ENCODE measurements at regions not wholly inside any gene's neighbourhood (a gene's known extent, or its start where the extent isn't known, plus 50 kb on each side); places are given as distances from the start of the nearest gene placed in this dataset.

GRCh38 chr2:43157506-43158246, 68.7 kb downstream of the ZFP36L2 start:
- TF ChIP-seq ZFX (IDR thresholded peaks at IDR 0.05) = no peak
- TF ChIP-seq CTCF (conservative IDR thresholded peaks at IDR 0.05) = no peak
- H3K27ac ChIP-seq = peak overlapping the region; percentile 74

- TF ChIP-seq CTCF (conservative IDR thresholded peaks at IDR 0.05) (no peak), ZFX (IDR thresholded peaks at IDR 0.05) (no peak)
- no peak overlapping the region for H3K27ac ChIP-seq
Measured at GRCh38 chr2:43155851-43156411, 70.5 kb downstream of the ZFP36L2 start.

- H3K27ac ChIP-seq = no peak overlapping the region
- TF ChIP-seq ZFX (IDR thresholded peaks at IDR 0.05) = no peak
- TF ChIP-seq CTCF (conservative IDR thresholded peaks at IDR 0.05) = no peak
Measured at GRCh38 chr2:43154685-43155084, 71.7 kb downstream of the ZFP36L2 start.

GRCh38 chr2:43152741-43153647, 73.4 kb downstream of the ZFP36L2 start:
- no peak overlapping the region; the same call in 1 of the 2 replicates for H3K27ac ChIP-seq

GRCh38 chr2:43152186-43152585, 74.2 kb downstream of the ZFP36L2 start:
- TF ChIP-seq CTCF (conservative IDR thresholded peaks at IDR 0.05) = no peak
- no peak for TF ChIP-seq ZFX (IDR thresholded peaks at IDR 0.05)
- H3K27ac ChIP-seq = no peak overlapping the region

More at GRCh38 chr2:43152741-43153647, 73.4 kb downstream of the ZFP36L2 start:
- TF ChIP-seq ZFX (IDR thresholded peaks at IDR 0.05) (0 out of 2 replicates have a peak, but pooled peaks have one; percentile 6), CTCF (conservative IDR thresholded peaks at IDR 0.05) (no peak)

- TF ChIP-seq ZFX (IDR thresholded peaks at IDR 0.05) (no peak), CTCF (conservative IDR thresholded peaks at IDR 0.05) (no peak)
- H3K27ac ChIP-seq = no peak overlapping the region
Measured at GRCh38 chr2:43149482-43150107, 76.8 kb downstream of the ZFP36L2 start.
